Urothelium cell line (cell line): ENCODE measurements at regions not wholly inside any gene's neighbourhood (a gene's known extent, or its start where the extent isn't known, plus 50 kb on each side); places are given as distances from the start of the nearest gene placed in this dataset.

ENCODE experiments used
- DNase-seq: peaks from one replicate; pipeline ENCODE4 v3.0.0; 2011; ENCODE audit warnings: low spot score, mixed read lengths
- FAIRE-seq: peaks from 2 replicates; lab custom pipeline; 2011; peaks lifted over from hg19 to GRCh38; lab: Jason Lieb, UNC

DNA sequence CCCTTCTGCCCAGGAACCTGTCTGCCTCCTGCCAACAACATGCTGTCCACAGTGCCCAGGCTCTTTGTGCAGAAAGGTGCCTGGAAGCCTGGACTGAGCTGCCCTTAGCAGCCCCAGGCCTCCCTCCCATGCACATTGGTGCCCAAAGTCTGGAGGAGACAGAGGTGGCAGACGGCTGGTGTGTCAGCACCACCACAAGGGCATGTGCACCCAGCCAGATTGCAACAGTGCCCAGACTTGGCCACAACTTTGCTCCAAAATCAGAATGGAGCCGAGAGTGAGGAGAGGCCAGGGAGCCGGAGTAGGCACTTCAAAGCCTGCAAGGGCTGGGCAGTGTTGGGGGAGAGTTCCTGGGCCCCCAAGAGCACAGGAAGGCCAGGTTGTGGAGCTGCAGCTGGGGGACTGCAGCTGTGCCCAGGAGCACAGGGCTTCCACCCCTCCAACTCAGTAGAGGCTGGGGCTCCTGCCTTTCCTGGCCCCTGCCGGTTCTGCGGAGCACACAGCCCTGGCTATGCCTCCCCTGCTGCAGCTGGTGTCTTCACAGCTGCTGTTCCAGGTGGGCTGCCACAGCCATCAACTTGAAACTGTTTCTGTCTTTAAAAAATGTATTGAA is 1255.8 kb downstream of the SLITRK5 start:
- DNase-seq, result no peak
- no peak for FAIRE-seq

DNA sequence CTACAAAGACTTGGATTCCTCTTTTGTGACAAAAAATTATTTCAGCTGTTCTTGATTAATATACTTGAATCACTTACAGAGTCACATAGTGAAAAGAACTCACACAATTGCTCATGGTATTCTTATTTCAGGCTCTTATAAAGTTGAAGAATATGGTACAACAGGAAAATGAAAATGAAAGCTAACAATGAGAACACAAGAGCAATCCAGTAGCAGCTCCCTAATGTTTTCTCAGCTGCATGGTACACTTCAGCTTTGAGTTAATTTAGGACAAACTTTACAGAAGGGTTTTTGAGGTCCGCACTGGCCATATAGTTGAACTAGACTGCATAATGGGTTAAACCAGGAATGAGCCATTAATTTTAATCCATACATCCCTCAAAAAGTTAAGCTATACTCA is 1261.8 kb downstream of the SLITRK5 start:
- no peak for FAIRE-seq

GRCh38 chr13:88937384-88937783 is 1266.2 kb downstream of the SLITRK5 start:
- no peak for FAIRE-seq
- DNase-seq, result no peak

More for the DNA sequence above, 1261.8 kb downstream of the SLITRK5 start:
- DNase-seq, result no peak

- DNase-seq (no peak), FAIRE-seq (no peak)
These were observed 1274.6 kb downstream of the SLITRK5 start for GRCh38 chr13:88945793-88946192.

DNA sequence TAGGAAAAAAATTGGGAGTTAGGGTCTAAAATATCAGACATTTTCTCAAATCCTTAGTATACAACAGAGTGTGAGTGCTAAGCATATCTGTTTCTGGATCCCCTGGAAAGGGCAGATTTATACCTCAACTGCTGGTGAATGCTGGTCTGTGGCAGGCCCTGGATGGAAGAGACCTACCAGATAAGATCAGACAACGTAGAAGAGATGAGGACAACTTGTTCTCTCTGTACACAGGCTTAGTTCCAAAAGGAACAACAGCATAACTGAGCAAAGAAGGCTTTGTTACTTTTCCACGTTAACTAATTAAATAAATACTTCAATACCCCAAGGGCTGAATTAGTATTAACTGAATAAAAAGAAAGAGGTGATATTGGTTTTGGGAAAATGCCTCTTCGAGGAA is 1277.3 kb downstream of the SLITRK5 start:
- DNase-seq (no peak), FAIRE-seq (no peak)

- DNase-seq (peak; percentile 1), FAIRE-seq (no peak)
These were observed 1287.7 kb downstream of the SLITRK5 start for GRCh38 chr13:88958821-88959220.

DNA sequence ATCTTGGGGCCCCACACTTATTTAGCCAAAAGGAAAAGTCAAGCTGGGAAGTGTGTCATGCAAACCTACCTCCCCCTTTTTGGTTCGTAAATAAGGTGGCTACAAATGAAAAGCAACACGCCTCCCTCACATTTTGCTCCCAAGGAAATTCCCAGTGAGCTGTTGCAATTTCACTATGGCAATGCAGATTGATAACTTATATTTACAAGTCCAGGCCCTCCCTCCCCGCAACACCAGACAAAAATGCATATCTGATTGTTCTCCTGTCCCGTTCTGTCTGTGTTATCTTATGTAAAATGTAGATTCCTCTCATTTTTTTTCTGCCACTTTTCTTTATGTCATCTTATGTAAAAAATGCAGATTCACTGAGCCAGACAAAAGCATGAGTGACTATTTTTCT is 1305.3 kb downstream of the SLITRK5 start:
- FAIRE-seq, result no peak
- DNase-seq, result no peak

DNA sequence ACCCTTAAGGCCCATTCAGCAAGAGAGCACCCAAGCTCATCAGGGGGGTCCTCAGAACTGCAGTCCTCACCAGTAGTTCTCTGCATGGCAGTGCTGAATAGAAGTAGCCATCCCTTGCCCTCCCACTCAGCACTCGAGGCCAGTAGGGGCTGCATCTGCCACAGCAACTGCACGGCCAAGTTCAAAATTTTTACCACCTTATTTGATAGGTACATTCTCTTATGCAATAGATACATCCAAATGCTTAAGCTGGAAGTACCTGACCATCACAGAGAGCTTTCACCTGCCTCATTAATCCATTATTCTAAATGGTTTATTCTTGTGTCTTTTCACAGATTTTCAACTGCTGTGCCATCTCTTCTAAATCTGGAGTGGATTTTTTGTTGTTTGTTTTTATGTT is 1307.4 kb downstream of the SLITRK5 start:
- no peak for DNase-seq
- no peak for FAIRE-seq

- DNase-seq (peak; percentile 2), FAIRE-seq (no peak)
These were observed 1308.4 kb downstream of the SLITRK5 start for GRCh38 chr13:88979465-88980175.

GRCh38 chr13:89003656-89004055 is 1332.5 kb downstream of the SLITRK5 start:
- FAIRE-seq (no peak), DNase-seq (no peak)

DNA sequence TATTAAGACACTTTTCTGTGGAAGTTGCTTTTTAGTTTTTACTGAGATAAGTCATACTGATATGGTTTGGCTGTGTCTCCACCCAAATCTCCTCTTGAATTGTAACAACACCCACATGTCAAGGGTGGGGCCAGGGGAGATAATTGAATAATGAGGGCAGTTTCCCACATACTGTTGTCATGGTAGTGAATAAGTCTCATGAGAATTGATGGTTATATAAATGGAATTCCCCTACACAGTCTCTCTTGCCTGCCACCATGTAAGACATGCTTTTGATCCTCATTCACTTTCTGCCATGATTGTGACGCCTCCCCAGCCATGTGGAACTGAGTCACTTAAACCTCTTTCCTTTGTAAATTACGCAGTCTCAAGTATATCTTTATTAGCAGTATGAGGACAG is 1340.4 kb downstream of the SLITRK5 start:
- no peak for DNase-seq
- no peak for FAIRE-seq

DNA sequence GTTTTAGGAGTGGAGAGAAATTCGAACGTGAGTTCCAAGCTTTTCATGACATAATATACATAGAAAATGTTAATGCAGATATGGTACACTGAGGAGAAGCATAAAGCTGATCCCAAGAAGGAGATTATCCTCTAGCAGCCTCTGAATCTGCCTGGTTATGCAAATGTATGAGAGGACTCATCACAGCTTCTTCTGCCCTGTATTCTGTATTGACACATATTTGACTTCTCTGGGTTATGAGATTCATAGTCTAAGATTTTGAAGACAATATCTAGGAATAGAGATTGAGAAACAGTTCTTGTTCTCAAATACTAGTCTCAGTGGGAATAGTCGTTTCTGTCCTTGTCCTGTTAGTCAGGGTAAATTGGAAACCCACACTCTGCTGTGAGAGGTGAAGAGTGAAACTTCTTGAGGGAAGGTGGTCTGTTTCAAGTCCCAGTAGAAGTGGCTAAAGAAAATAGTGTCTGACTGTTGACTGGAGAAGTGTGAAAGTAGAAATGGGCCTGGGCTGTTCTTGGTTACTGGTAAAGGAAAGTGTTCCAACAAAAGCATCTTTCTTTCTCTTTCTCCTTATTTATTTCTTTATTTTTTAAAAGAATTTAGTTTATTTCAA is 1356.6 kb downstream of the SLITRK5 start:
- FAIRE-seq (no peak), DNase-seq (no peak)

DNA sequence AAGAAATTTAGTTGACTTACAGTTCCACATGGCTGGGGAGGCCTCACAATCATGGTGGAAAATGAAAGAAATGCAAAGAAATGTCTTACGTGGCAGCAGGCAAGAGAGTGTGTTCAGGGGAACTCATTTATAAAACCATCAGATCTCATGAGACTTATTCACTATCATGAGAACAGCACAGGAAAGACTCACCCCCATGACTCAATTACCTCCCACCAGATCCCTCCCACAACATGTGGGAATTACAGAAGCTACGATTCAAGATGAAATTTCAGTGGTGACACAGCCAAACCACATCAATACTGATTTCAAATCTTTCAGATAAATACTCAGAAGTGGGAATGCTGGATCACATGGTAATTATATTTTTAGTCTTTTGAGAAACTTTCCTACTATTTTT is 1357.9 kb downstream of the SLITRK5 start:
- DNase-seq, result no peak
- no peak for FAIRE-seq

DNA sequence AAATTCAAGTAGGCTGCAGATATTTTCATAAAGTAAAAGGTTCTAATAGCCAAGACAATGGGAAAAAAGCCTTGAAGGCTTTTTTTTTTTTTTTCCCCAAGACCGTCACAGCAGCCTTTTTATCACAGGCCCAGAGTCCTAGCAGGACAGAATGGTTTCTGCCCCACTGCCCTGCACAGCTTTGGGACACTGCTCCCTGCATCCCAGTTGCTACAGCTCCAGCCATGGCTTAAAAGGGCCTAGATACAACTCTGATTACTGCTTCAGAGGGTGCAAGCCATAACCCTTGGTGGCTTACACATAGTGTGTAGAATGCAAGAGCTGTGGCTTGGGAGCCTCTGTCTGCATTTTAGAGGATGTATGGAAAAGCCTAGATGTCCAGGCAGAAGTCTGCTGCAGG is 1362.8 kb downstream of the SLITRK5 start:
- FAIRE-seq, result no peak

GRCh38 chr13:89052699-89053098 is 1381.5 kb downstream of the SLITRK5 start:
- FAIRE-seq, result no peak

More for the DNA sequence above, 1362.8 kb downstream of the SLITRK5 start:
- DNase-seq, result no peak

GRCh38 chr13:89053418-89053817 is 1382.2 kb downstream of the SLITRK5 start:
- DNase-seq (no peak), FAIRE-seq (no peak)

More at GRCh38 chr13:89052699-89053098, 1381.5 kb downstream of the SLITRK5 start:
- DNase-seq, result no peak

DNA sequence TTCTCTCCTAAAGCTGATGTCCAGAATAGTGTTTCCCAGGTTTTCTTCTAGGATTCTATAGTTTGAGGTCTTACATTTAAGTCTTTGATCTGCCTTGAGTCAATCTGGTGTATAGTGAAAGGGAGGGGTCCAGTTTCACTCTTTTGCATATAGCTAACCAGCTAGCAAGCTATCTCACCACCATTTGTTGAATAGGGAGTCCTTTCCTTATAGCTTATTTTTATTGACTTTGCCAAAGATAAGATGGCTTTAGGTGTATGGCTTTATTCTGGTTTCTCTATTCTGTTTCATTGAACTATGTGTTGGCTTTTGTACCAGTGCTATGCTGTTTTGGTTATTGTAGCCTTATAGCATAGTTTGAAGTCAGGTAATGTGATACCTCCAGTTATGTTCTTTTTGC is 1386.1 kb downstream of the SLITRK5 start:
- DNase-seq (no peak), FAIRE-seq (no peak)

GRCh38 chr13:89057862-89058261 is 1386.7 kb downstream of the SLITRK5 start:
- DNase-seq (no peak), FAIRE-seq (no peak)

GRCh38 chr13:89061821-89062220 is 1390.7 kb downstream of the SLITRK5 start:
- FAIRE-seq, result no peak
- no peak for DNase-seq

GRCh38 chr13:89066868-89067466 is 1395.8 kb downstream of the SLITRK5 start:
- DNase-seq (peak; percentile 6), FAIRE-seq (no peak)

DNA sequence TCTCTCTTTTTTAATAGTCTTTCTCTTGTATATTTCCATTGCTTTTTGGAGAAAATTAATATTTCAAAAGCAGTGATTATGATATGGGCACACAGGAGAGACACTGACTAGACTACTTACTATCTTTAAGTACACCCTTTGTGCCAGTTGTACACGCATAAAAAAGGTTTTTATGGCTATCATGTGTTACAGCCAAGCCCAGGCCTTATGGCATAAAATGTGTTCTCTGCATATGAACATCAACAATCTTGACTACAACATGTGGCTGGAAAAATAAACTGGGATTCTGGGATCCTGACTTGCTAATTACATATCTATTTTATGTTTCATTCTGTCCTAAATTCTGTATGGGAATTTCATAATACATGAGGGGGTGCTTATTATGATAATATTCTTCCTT is 1401.8 kb downstream of the SLITRK5 start:
- no peak for FAIRE-seq

GRCh38 chr13:89076622-89077021 is 1405.5 kb downstream of the SLITRK5 start:
- no peak for FAIRE-seq

More for the DNA sequence above, 1401.8 kb downstream of the SLITRK5 start:
- DNase-seq, result no peak

More at GRCh38 chr13:89076622-89077021, 1405.5 kb downstream of the SLITRK5 start:
- no peak for DNase-seq
